Lower lobe of right lung (tissue), 2 donors: ENCODE measurements at regions not wholly inside any gene's neighbourhood (a gene's known extent, or its start where the extent isn't known, plus 50 kb on each side); places are given as distances from the start of the nearest gene placed in this dataset.

ENCODE experiments used
- ATAC-seq, 2 donors: fragments of 200-7000 bp; cut with Tn5 transposase; one replicate each; pipeline ENCODE4 v1.9.1; 2020 to 2022; ENCODE audit warnings: mild to moderate bottlenecking in 2 of 2, moderate library complexity in 2 of 2
- DNase-seq: peaks from one replicate; pipeline ENCODE4 v3.0.0-alpha.2; 2020
- H3K27ac ChIP-seq: fragments of 200-600 bp; one replicate; pipeline ENCODE4 v1.8.0; 2022
- H3K27me3 ChIP-seq: fragments of 200-600 bp; one replicate; pipeline ENCODE4 v1.8.0; 2022; ENCODE audit warnings: low read depth
- H3K36me3 ChIP-seq: fragments of 200-600 bp; one replicate; pipeline ENCODE4 v1.8.0; 2022; ENCODE audit warnings: mild to moderate bottlenecking
- H3K4me1 ChIP-seq: fragments of 200-600 bp; one replicate; pipeline ENCODE4 v1.8.0; 2022
- H3K4me3 ChIP-seq: fragments of 200-600 bp; one replicate; pipeline ENCODE4 v1.8.0; 2022; ENCODE audit warnings: mild to moderate bottlenecking
- H3K9me3 ChIP-seq: fragments of 200-600 bp; one replicate; pipeline ENCODE4 v1.8.0; 2022
- CTCF ChIP-seq: fragments of 200-600 bp; IDR thresholded peaks from one replicate; pipeline ENCODE4 v1.8.0; 2022; ENCODE audit warnings: antibody characterized with exemption, mild to moderate bottlenecking
- intact Hi-C: fragments of 100-400 bp; cut with DNase I; formaldehyde crosslinking; loops from one replicate; pipeline ENCODE4 v1.11.0; 2022
- donor health status: DM: no; HTN: yes; CAD: no; lungs with severe emphysema.

DNA sequence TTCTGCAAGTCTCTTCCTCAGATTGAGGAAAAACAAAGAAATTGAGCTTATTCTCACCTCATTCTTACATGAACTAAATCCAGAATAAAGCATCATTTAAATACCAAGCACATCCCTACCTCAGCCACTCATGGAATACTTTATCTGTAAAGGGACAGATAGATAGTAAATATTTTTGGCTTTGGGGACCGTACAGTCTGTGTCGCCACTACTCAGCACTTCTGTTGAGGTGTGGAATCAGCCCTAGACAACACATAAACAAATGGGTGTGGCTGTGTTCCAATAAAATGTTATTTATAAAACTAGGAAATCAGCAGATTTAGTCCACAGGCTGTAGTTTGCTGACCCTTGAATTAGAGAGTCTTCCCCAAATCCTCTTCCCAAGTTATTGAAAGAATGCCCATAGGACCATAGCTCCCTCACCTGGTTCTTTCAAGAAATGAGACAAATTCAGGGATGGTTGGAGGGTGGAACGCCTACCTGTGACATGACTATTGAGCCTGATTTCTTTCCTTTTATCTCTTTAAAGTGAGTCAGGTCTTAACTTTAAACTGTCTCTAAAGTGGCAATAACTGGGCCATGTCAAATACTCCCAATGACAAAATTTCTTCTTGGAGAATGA, 878.5 kb downstream of the USP25 start:
- no peaks in the 10 kb centered on the region for H3K4me1 ChIP-seq
- DNase-seq (no peak), ATAC-seq (no peak)
- no peaks in the 10 kb centered on the region for H3K36me3 ChIP-seq
- no peak for TF ChIP-seq CTCF
- no peaks in the 10 kb centered on the region for H3K9me3 ChIP-seq
- no peak overlapping the region for H3K27ac ChIP-seq
- no peak overlapping the region for H3K4me3 ChIP-seq
- no peaks in the 10 kb centered on the region for H3K27me3 ChIP-seq
- intact Hi-C loops = no loop called here

DNA sequence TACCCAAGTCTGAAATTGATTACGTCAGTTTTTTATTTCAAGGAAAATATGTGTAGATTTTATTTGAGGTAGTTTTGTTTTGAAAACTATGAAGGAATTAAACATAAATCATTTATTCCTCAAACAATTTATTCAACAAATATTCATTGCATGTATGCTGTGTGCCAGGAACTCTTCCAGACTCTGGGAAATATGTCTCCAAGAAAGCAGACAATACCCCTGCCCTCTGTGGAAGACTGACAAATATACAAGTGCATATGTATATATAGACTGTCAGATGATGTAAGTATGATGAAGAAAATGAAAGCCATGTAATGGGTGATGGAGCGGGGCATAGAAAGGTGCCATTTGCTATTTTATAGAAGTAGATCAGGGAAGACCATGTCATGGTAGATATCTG, 889.5 kb downstream of the USP25 start:
- no peak for DNase-seq
- intact Hi-C loops = no loop called here
- no peak overlapping the region for H3K27ac ChIP-seq
- H3K27me3 ChIP-seq = no peaks in the 10 kb centered on the region
- no peaks in the 10 kb centered on the region for H3K9me3 ChIP-seq
- H3K36me3 ChIP-seq = no peaks in the 10 kb centered on the region
- no peak overlapping the region for H3K4me3 ChIP-seq
- H3K4me1 ChIP-seq = no peaks in the 10 kb centered on the region
- TF ChIP-seq CTCF = no peak
- no peak for ATAC-seq

- no peak overlapping the region for H3K4me3 ChIP-seq
- H3K27me3 ChIP-seq = no peaks in the 10 kb centered on the region
- H3K9me3 ChIP-seq = no peaks in the 10 kb centered on the region
- H3K36me3 ChIP-seq = no peaks in the 10 kb centered on the region
- H3K27ac ChIP-seq = no peak overlapping the region
- no peak for ATAC-seq
- DNase-seq = no peak
- H3K4me1 ChIP-seq = no peaks in the 10 kb centered on the region
- TF ChIP-seq CTCF = no peak
- intact Hi-C loops = no loop called here
Observed at GRCh38 chr21:16620786-16621320, 891.1 kb downstream of the USP25 start.

DNA sequence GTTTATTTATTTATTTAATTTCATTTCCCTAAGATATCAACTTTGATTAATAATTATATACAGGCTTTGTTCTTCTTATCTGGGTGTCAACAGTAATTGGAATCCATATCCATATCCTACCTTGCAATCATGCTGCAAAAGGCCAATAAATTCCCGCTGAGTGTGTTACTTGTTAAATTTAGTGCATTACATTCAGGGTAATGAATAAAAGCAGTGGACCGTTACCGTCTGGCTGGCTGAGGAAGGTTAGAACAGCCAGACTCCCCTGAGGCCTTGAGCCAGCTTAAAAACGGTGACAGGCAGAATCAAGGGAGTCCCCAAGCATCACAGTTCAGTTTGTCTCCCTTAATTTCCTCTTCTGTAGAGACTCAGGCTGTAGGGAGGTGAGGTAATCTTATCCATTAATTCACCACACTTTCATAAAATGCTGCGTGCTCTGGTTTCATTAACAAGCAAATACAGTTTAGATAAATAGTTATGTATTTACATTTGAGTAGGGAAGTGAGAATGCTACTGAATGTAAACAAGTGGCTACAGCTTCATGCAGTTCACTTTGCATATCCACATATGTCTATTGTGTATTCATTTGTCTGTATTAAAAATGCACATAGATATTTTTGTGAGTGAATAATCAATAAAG, 888.2 kb upstream of the CXADR start:
- intact Hi-C loops = no loop called here
- H3K36me3 ChIP-seq = no peaks in the 10 kb centered on the region
- no peak overlapping the region for H3K4me3 ChIP-seq
- H3K27ac ChIP-seq = no peak overlapping the region
- ATAC-seq (no peak), DNase-seq (no peak)
- no peak for TF ChIP-seq CTCF
- H3K9me3 ChIP-seq = no peaks in the 10 kb centered on the region
- no peaks in the 10 kb centered on the region for H3K27me3 ChIP-seq
- H3K4me1 ChIP-seq = no peaks in the 10 kb centered on the region

DNA sequence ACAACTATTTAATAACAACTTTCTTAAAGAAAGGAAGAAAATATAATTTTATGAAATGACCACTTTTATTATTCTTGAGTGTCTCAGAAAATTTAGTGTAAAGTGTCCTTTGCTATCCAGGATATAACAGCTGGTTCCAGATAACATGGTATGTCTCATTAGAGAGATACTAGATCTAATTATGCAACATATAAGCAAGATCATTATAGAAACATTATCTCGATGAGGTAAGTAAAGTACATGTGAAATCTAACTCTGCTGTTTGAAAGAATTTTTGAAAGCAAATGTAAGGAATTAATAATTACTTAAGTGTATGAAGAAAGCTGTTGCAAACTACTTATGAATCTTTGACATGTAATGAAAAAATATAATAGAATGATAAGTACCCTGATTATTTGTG, 887.4 kb upstream of the CXADR start:
- intact Hi-C loops = no loop called here
- Histone ChIP-seq H3K9me3 (no peaks in the 10 kb centered on the region), H3K27ac (no peak overlapping the region), H3K27me3 (no peaks in the 10 kb centered on the region), H3K4me1 (no peaks in the 10 kb centered on the region), H3K4me3 (no peak overlapping the region), H3K36me3 (no peaks in the 10 kb centered on the region)
- ATAC-seq = no peak
- no peak for DNase-seq
- TF ChIP-seq CTCF = no peak
